Breast epithelium (tissue), 4 donors: ENCODE measurements at regions not wholly inside any gene's neighbourhood (a gene's known extent, or its start where the extent isn't known, plus 50 kb on each side); places are given as distances from the start of the nearest gene placed in this dataset.

Experiments
- DNase-seq, 2 donors: peaks; one replicate each; pipeline ENCODE4 v3.0.0-alpha.2; 2019; ENCODE audit warnings: low spot score in 2 of 2
- H3K27ac ChIP-seq, 2 donors: fragments of 200-600 bp; sonication (generic) in 1 of 2; one replicate each; pipeline ENCODE4 v1.5.1; 2016 to 2019; ENCODE audit warnings: mild to moderate bottlenecking in 1 of 2
- H3K27me3 ChIP-seq, 2 donors: fragments of 200-600 bp; sonication (generic) in 1 of 2; one replicate each; pipeline versions ENCODE4 v1.5.1 to v1.6.0; 2017 to 2019; ENCODE audit warnings: control low read depth in 1 of 2, mild to moderate bottlenecking in 1 of 2
- H3K36me3 ChIP-seq: fragments of 200-600 bp; one replicate; pipeline ENCODE4 v1.5.1; 2019
- H3K4me1 ChIP-seq, 2 donors: fragments of 200-600 bp; sonication (generic); one replicate each; pipeline ENCODE4 v1.5.1; 2016 to 2019; ENCODE audit warnings: control low read depth in 1 of 2
- H3K4me3 ChIP-seq, 3 donors: fragments of 200-600 bp; sonication (generic); 1 replicate in 2 of 3; 2 replicates in 1 of 3; pipeline ENCODE4 v1.5.1; 2016 to 2019; ENCODE audit warnings: mild to moderate bottlenecking in 3 of 3, moderate library complexity in 2 of 3
- H3K9me3 ChIP-seq, 2 donors: fragments of 200-600 bp; sonication (generic) in 1 of 2; one replicate each; pipeline ENCODE4 v1.5.1; 2016 to 2019; ENCODE audit warnings: control low read depth in 1 of 2
- POLR2A ChIP-seq: fragments of 450-650 bp; IDR thresholded peaks from one replicate; pipeline ENCODE4 v1.6.1; 2016; ENCODE audit warnings: antibody characterized with exemption, mild to moderate bottlenecking, moderate library complexity
- POLR2AphosphoS5 ChIP-seq, 3 donors: sonication (generic); formaldehyde crosslinking; IDR thresholded peaks; one replicate each; pipeline ENCODE4 v1.6.1; 2017; ENCODE audit warnings: antibody characterized with exemption in 3 of 3
- intact Hi-C: fragments of 100-400 bp; cut with DNase I; formaldehyde crosslinking; loops from one replicate; pipeline ENCODE4 v1.15.1; 2023; ENCODE audit warnings: low total_unique reads
- TF ChIP-seq, protein P1 (sequence below), 3 donors: fragments of 450-650 bp; IDR thresholded peaks; one replicate each; pipeline ENCODE4 v1.5.1; 2016 to 2017; ENCODE audit warnings: antibody characterized with exemption in 3 of 3, mild to moderate bottlenecking in 3 of 3, moderate library complexity in 3 of 3

DNA sequence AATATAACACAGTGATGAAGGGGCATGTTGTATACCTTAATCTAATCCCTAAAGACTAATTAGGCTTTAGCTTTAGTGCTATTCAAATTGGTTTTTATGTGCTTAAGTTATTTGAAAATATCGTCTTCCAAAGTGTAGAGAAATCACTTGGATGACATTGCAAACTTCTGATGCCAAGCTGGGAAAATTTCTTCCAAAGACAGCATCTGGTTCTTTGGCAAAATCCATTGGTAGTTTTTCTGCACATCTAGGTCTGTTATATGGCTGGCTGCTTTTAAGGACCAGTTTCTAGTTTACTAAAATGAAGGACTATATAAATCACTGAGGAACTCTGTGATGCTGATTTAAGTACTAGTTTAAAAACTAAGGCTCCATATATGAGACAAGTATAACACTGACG lies 2362.3 kb downstream of the PCDH9 start:
- Histone ChIP-seq H3K4me3 (no peak overlapping the region), H3K27me3 (no peaks in the 10 kb centered on the region), H3K36me3 (no peaks in the 10 kb centered on the region), H3K27ac (no peak overlapping the region), H3K4me1 (no peaks in the 10 kb centered on the region), H3K9me3 (peaks cover 0 to 9% of the 10 kb centered on the region in 2 donors)
- TF ChIP-seq, protein P1, sequence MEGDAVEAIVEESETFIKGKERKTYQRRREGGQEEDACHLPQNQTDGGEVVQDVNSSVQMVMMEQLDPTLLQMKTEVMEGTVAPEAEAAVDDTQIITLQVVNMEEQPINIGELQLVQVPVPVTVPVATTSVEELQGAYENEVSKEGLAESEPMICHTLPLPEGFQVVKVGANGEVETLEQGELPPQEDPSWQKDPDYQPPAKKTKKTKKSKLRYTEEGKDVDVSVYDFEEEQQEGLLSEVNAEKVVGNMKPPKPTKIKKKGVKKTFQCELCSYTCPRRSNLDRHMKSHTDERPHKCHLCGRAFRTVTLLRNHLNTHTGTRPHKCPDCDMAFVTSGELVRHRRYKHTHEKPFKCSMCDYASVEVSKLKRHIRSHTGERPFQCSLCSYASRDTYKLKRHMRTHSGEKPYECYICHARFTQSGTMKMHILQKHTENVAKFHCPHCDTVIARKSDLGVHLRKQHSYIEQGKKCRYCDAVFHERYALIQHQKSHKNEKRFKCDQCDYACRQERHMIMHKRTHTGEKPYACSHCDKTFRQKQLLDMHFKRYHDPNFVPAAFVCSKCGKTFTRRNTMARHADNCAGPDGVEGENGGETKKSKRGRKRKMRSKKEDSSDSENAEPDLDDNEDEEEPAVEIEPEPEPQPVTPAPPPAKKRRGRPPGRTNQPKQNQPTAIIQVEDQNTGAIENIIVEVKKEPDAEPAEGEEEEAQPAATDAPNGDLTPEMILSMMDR (IDR thresholded peaks at IDR 0.05), result no peak
- TF ChIP-seq POLR2AphosphoS5 (IDR thresholded peaks at IDR 0.05) (no peak), POLR2A (no peak)
- intact Hi-C loops, result no loop called here
- no peak for DNase-seq

DNA sequence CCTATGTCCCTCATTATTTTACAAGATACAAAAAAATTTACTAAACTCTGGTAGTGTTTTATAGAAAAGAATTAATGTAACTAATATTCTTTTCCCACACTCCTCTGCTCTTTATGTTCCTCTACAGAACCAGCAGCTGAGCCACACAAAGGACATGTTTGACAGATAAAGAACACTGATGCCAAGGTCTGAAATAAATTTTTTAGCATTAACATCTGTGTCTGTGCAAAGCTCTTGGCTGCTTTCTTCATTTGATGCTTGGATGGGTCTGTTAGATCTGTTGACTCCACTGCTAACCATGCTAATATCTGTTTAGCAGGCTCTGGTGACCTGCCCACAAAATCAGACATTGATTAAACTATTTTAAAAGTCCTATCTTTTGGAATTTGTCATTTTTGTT lies 2363.8 kb downstream of the PCDH9 start:
- intact Hi-C loops, result no loop called here

DNA sequence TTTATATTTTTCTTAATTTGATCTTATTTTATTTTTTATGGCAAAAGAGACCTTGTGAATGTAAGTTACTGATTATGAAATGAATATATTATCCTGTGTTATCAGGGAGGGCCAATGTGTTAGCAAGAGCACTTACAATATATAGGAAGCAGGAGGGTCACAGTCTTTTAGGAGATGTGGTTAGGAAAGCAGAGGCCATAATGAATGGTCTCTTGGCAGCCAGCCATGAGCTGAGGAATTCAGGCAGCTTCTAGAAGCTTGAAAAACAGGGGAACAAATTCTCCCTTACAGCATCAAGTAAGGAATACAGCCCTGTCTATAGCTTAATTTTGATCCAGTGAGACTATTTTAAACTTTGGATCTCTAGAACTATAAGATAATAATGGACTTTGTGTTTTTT lies 2374.6 kb downstream of the PCDH9 start:
- no peak overlapping the region for H3K27ac ChIP-seq
- H3K4me3 ChIP-seq, result no peak overlapping the region
- H3K27me3 ChIP-seq, result no peaks in the 10 kb centered on the region
- no peaks in the 10 kb centered on the region for H3K36me3 ChIP-seq
- no peak for TF ChIP-seq POLR2A
- TF ChIP-seq, protein P1 (IDR thresholded peaks at IDR 0.05), result no peak
- no peaks in the 10 kb centered on the region for H3K9me3 ChIP-seq
- DNase-seq, result no peak
- H3K4me1 ChIP-seq, result no peaks in the 10 kb centered on the region
- intact Hi-C loops, result no loop called here

More for the DNA sequence above, 2363.8 kb downstream of the PCDH9 start:
- DNase-seq, result no peak
- TF ChIP-seq POLR2AphosphoS5 (IDR thresholded peaks at IDR 0.05), result no peak
- TF ChIP-seq, protein P1 (IDR thresholded peaks at IDR 0.05), result no peak
- Histone ChIP-seq H3K4me1 (no peaks in the 10 kb centered on the region), H3K4me3 (no peak overlapping the region), H3K9me3 (peaks cover 0 to 5% of the 10 kb centered on the region in 2 donors), H3K27ac (no peak overlapping the region), H3K36me3 (no peaks in the 10 kb centered on the region), H3K27me3 (no peaks in the 10 kb centered on the region)

DNA sequence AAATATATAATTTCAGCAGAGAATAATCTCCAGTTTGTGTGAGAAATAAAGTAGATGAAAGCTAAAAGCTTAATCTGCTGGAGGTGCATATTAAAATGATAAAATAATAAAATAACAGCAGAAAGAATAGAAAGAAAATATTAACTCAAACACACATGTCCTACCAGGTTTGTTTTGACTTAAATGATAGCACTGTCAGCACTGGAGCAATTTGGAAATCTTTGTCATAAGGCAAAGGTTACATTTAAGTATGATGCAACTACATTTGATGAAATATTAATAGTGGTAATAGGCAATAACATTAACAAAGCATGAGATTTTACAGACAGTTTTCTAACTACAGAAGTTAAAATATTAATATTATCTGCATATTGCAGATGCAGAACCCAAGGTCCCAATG lies 2380.1 kb downstream of the PCDH9 start:
- Histone ChIP-seq H3K27me3 (no peaks in the 10 kb centered on the region), H3K36me3 (no peaks in the 10 kb centered on the region), H3K27ac (no peak overlapping the region), H3K9me3 (no peaks in the 10 kb centered on the region), H3K4me1 (no peaks in the 10 kb centered on the region), H3K4me3 (no peak overlapping the region)
- no peak for DNase-seq
- intact Hi-C loops, result no loop called here
- TF ChIP-seq POLR2A (no peak), POLR2AphosphoS5 (IDR thresholded peaks at IDR 0.05) (no peak)
- TF ChIP-seq, protein P1 (IDR thresholded peaks at IDR 0.05), result no peak

DNA sequence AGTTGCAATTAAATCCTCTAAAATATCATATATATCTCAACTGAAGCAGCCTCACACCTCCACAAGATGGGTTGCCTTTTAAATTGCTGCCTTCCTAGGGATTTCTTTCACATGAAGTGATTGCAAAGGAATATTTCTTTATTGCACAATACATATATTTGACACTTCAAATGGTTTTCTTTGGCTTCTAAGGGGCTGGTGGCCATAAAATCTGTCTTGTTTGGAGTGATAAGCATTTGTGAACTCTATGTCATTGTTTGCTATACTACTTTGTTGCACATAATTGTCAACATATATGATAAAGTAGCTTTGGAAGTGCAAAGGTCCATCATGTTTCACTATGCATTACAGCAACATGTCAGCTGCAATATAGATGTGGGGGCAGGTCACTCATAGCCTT lies 2380.9 kb downstream of the PCDH9 start:
- TF ChIP-seq POLR2A (no peak), POLR2AphosphoS5 (IDR thresholded peaks at IDR 0.05) (no peak)
- TF ChIP-seq, protein P1 (IDR thresholded peaks at IDR 0.05), result no peak

More for the DNA sequence above, 2380.9 kb downstream of the PCDH9 start:
- no peak for DNase-seq
- H3K4me3 ChIP-seq, result no peak overlapping the region
- no peaks in the 10 kb centered on the region for H3K4me1 ChIP-seq
- no peak overlapping the region for H3K27ac ChIP-seq
- H3K9me3 ChIP-seq, result no peaks in the 10 kb centered on the region
- intact Hi-C loops, result no loop called here
- no peaks in the 10 kb centered on the region for H3K36me3 ChIP-seq
- H3K27me3 ChIP-seq, result no peaks in the 10 kb centered on the region
